ENCODE measurements at regions not wholly inside any gene's neighbourhood (a gene's known extent, or its start where the extent isn't known, plus 50 kb on each side); places are given as distances from the start of the nearest gene placed in this dataset.
"Not testable (repeated sequence)": the region's sequence is repeated elsewhere in the genome, so short reads cannot be mapped to it uniquely, and the experiment has no call there.

GRCh38 chr11:25776238-25776637 is 555.7 kb upstream of the ANO3 start:
- no peak for DNase-seq

DNA sequence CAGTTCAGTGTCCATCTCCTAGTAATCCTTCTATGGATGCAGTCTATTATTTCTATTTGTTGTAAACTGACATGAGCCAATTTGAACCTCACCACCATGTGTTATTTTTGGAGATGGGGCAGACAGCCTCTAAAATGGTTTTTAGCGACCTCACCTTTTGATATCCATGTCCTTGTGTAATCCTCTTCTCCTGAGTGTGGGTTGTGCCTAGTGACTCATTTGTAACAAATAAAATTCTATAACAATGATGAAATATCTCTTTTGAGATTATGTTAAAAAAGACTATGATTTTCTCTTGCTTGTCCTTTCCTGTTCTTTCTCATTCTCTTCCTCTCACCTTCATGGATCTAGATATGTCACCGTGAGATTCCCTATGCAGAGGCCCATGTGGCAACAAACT is 554.6 kb upstream of the ANO3 start:
- no peak for DNase-seq

DNA sequence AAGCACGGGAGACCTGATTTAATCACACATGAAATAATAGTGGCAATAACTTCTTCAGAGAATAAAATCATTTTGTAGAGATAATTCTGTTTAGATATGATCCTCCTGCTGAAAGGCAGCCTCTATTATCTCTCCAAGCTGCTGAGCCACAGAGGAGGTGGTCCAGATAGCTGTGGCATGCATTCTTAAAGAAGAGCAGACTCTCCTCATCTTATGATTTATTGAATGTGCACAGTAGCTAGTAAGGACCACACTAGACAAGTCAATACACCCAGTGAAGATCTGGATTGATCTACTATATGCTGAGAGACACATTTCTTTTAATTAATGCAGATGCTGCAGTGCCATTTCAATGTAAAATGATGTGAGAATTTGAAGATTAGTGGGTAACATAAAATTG is 552.9 kb upstream of the ANO3 start:
- DNase-seq: no peak

DNA sequence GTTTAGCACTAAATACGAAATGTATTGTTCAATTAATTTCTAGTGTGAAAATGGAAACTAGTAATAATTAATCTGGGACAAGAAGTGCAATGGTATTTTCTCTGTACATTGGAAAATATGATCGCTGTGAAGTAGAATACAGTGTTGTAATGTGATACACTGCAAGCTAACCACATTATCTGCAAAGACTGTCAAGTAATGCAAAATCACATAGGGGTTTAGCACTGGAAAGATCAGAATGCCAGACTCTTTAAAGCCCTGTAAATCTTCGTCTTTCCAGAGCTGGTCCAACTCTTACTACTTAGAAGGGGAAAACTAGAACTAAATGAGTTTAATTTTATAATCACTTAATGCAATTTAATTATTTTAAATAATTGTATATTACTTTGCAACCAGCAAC is 544.5 kb upstream of the ANO3 start:
- no peak for DNase-seq

GRCh38 chr11:25790396-25790795 is 541.5 kb upstream of the ANO3 start:
- no peak for DNase-seq

DNA sequence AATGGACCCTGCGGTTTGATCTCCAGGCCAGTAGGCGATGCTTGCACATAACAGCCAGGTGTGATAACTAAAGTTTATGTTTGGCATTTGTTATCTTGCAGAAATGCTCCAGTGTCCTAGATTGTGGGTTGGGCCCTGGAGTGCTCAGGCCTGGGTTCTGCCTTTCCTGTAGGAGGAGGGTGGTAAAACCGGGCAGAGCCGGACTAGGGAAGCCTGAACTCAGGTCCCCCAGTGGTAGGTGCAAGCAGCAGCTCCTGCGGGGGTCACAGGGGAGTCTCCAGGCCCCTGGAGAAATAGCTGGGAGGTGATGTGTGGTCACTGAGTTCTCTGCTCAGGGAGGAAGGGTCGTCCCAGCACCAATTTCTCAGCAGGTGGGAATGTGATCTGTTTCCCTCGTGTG is 538.3 kb upstream of the ANO3 start:
- DNase-seq: no peak

- no peak for DNase-seq
Observed at GRCh38 chr11:25794804-25795203, 537.1 kb upstream of the ANO3 start.

DNA sequence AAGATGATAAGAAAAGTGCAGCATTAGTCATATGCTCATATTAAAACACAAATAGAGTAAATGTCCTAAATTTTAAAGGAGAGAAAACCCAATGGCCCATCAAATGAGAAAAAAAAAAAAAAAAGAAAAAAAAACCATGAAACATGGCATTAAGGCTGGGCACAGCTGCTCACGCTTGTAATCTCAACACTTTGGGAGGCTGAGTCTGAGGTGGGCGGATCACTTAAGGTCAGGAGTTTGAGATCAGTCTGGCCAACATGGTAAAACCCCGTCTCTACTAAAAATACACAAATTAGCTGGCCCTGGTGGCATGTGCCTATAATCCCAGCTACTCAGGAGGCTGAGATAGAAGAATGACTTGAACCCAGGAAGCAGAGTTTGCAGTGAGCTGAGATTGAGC is 515.5 kb upstream of the ANO3 start:
- DNase-seq: no peak

DNA sequence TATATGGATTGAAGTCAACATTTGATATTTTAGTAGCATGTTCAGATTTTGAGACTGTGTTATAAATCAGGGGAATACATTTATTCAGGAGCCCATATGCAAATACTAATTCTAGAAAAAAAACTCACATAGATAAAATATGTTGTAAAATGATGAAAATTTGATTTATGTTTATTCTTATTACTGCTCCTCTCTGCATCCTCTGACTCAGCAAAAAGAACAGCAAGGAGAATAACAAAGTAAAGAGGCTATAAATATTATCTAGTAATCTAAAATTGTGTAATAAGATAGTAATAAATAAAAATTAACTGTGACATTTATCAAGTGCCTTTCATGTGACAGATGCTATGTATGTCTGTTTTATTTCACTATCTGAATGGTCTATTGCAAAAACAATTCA is 507.2 kb upstream of the ANO3 start:
- no peak for DNase-seq

GRCh38 chr11:25831485-25831884 is 500.4 kb upstream of the ANO3 start:
- not testable (repeated sequence) for DNase-seq

- DNase-seq: no peak
Observed at GRCh38 chr11:25838918-25839625, 492.9 kb upstream of the ANO3 start.

- no peak for DNase-seq
Observed at GRCh38 chr11:25844811-25845210, 487.1 kb upstream of the ANO3 start.

DNA sequence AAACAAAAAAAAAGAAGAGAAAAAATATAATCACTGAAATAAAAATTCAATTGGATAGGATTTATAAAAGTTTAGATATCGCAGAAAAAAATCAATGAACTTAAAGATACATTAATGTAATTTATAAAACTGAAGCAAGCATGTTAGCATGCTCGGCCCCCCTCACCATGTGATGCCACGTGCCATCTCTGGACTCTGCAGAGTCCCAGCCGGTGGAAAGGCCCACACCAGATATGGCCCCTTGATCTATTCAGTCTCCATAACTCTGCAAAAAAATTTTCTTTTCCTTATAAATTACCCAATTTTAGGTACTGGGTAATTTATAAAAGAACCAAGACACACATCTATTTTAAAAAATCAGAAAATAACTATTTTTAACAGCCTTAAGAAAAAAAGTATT is 476.0 kb upstream of the ANO3 start:
- DNase-seq: no peak

- DNase-seq: no peak
Observed at GRCh38 chr11:25859776-25860175, 472.2 kb upstream of the ANO3 start.

- no peak for DNase-seq
Observed at GRCh38 chr11:25860677-25861450, 471.1 kb upstream of the ANO3 start.

DNA sequence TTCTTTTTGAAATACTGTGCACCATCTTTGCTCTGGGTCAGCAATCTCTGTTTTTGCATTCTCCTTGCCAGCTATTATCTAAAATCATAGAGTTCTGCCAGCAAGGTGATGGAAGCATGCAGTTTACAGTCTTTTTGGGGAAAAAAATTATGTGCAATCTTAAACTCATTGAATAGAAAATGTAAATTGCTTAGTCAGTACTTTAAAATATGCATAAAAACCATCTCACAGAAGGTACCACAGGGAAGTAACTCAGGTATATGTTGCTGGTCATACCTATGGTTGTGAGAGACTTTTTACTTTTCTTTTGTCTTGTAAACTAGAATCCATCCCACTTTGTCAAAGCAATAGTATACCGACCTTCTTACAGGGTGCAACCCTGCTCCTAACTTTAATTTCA is 469.8 kb upstream of the ANO3 start:
- no peak for DNase-seq

GRCh38 chr11:25863986-25864385 is 467.9 kb upstream of the ANO3 start:
- no peak for DNase-seq

GRCh38 chr11:25876456-25876965 is 455.4 kb upstream of the ANO3 start:
- no peak for DNase-seq

DNA sequence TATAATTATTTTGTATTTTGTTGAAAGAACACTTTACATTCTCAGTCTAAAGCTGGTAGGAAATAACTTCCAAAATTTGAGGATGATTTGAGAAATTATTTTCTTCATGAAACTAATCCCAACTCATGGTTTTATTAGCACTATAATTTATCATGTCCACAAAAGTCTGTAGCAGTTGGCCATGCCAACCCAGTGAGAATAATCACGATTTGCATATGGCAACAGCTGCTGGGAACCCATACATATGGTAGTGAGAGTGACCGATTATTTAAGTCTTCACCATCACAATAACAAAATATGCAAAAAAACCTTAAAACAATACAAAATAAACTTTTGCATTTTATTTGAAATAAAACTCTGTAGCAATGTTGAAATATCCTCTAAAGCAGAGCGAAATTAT is 445.9 kb upstream of the ANO3 start:
- DNase-seq: no peak

GRCh38 chr11:25890626-25891260 is 441.2 kb upstream of the ANO3 start:
- no peak for DNase-seq

GRCh38 chr11:25891960-25892359 is 440.0 kb upstream of the ANO3 start:
- no peak for DNase-seq

DNA sequence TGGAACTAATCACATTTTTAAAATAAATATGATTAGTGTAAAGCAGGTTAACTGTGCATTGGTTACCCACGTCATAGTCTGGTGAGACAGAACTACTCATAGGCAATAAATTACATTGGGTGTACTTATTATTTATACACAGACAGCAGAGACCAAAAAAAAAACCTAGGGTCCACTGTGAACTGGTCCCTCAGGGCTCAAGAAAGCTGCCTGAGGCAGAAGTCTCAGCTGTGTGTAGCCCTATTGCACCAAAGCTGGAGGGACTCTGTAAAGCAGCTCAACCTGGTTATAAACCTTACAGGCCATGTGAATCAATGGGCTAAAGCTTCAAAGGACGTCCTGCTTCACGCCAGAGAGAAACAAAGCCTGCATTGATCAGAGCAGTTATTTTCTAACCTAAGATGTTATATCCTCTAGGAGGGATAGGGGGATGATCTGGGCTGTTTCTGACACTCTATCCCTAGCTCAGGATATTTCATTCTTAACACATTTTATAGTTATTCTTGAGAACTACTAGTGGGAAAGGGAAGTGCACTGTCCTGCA is 432.2 kb upstream of the ANO3 start:
- no peak for DNase-seq

DNA sequence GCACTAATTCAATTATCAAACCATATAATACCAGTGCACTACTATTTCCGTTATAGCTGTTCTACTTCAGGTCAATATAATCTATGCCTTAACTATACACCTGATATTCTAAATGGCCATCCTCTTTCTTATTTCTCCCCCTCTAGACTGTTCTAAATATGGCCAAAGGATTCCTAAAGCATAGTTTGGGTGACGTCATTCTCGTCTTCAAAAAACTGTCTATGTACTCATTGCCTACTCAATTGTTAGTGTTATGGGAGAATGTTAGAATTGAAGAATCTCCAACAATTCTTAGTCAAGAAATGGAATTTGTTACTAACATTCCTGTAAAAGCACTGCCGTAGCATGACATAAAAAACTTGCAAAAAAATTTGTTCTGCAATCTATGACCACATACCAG is 431.1 kb upstream of the ANO3 start:
- no peak for DNase-seq

- DNase-seq: no peak
Observed at GRCh38 chr11:25901415-25901814, 430.5 kb upstream of the ANO3 start.
